RWPE2 (cell line): ENCODE measurements at regions not wholly inside any gene's neighbourhood (a gene's known extent, or its start where the extent isn't known, plus 50 kb on each side); places are given as distances from the start of the nearest gene placed in this dataset.

ENCODE experiments used
- ATAC-seq: fragments of 200-7000 bp; cut with Tn5 transposase; 3 replicates; pipeline ENCODE4 v1.9.1; 2021; ENCODE audit warnings: low read depth
- DNase-seq: peaks from one replicate; pipeline ENCODE4 v3.0.0-alpha.2; 2020; ENCODE audit warnings: low spot score
- H3K27ac ChIP-seq: fragments of 450-650 bp; 2 replicates; pipeline ENCODE4 v1.5.1; 2017; ENCODE audit warnings: mild to moderate bottlenecking; ENCODE audit not compliant: poor library complexity, severe bottlenecking
- H3K27me3 ChIP-seq: fragments of 250-450 bp; sonication (Bioruptor Pico); 2 replicates; pipeline ENCODE4 v1.5.1; 2021; ENCODE audit warnings: mild to moderate bottlenecking, moderate library complexity; ENCODE audit not compliant: insufficient read depth, poor library complexity, severe bottlenecking
- H3K36me3 ChIP-seq: fragments of 250-450 bp; sonication (Bioruptor Pico); 2 replicates; pipeline ENCODE4 v1.5.1; 2020; ENCODE audit warnings: low read depth, mild to moderate bottlenecking, moderate library complexity
- H3K4me1 ChIP-seq: fragments of 250-450 bp; sonication (Bioruptor Pico); 2 replicates; pipeline ENCODE4 v1.5.1; 2021; ENCODE audit warnings: mild to moderate bottlenecking, moderate library complexity; ENCODE audit not compliant: insufficient read depth, poor library complexity, severe bottlenecking
- H3K4me3 ChIP-seq: fragments of 250-450 bp; sonication (Bioruptor Pico); 2 replicates; pipeline ENCODE4 v1.5.1; 2021; ENCODE audit warnings: mild to moderate bottlenecking, moderate library complexity; ENCODE audit not compliant: severe bottlenecking
- H3K9me3 ChIP-seq: fragments of 250-450 bp; sonication (Bioruptor Pico); 2 replicates; pipeline ENCODE4 v1.5.1; 2021; ENCODE audit warnings: mild to moderate bottlenecking, moderate library complexity; ENCODE audit not compliant: severe bottlenecking
- TF ChIP-seq, protein P1 (sequence below): fragments of 450-650 bp; IDR thresholded peaks from one replicate; pipeline ENCODE4 v1.5.1; 2017; ENCODE audit warnings: mild to moderate bottlenecking, moderate library complexity; ENCODE audit not compliant: poor library complexity, severe bottlenecking

GRCh38 chr4:3343358-3343757 lies 50.5 kb downstream of the RGS12 start:
- no peak overlapping the region for H3K27ac ChIP-seq

DNA sequence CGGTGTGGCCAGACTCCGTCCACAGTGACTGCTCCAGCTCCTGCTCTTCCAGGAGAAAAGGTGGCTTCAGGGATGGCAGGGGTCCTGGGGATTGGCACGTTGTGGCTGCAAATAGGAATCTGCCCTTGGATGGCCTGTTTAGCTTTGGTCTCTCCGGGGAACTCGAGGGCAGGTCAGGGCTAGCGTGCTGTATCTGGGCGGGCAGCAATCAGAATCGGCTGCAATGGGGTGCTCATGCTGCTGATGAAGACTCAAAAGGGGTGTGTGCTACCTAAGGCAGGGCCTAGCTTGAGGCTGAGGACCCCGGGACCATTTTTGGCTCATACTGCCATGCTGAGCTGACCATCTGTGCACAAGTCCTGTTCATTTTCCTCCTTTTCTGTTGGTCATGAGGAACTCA lies 51.3 kb downstream of the RGS12 start:
- no peaks in the 10 kb centered on the region for H3K4me1 ChIP-seq
- no peaks in the 10 kb centered on the region for H3K36me3 ChIP-seq
- no peaks in the 10 kb centered on the region for H3K27me3 ChIP-seq
- no peak overlapping the region for H3K27ac ChIP-seq
- H3K4me3 ChIP-seq, result no peak overlapping the region
- TF ChIP-seq, protein P1, sequence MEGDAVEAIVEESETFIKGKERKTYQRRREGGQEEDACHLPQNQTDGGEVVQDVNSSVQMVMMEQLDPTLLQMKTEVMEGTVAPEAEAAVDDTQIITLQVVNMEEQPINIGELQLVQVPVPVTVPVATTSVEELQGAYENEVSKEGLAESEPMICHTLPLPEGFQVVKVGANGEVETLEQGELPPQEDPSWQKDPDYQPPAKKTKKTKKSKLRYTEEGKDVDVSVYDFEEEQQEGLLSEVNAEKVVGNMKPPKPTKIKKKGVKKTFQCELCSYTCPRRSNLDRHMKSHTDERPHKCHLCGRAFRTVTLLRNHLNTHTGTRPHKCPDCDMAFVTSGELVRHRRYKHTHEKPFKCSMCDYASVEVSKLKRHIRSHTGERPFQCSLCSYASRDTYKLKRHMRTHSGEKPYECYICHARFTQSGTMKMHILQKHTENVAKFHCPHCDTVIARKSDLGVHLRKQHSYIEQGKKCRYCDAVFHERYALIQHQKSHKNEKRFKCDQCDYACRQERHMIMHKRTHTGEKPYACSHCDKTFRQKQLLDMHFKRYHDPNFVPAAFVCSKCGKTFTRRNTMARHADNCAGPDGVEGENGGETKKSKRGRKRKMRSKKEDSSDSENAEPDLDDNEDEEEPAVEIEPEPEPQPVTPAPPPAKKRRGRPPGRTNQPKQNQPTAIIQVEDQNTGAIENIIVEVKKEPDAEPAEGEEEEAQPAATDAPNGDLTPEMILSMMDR, result no peak
- no peak for ATAC-seq
- no peak for DNase-seq
- no peaks in the 10 kb centered on the region for H3K9me3 ChIP-seq

More at GRCh38 chr4:3343358-3343757, 50.5 kb downstream of the RGS12 start:
- no peaks in the 10 kb centered on the region for H3K4me1 ChIP-seq
- no peaks in the 10 kb centered on the region for H3K36me3 ChIP-seq
- TF ChIP-seq, protein P1, result no peak
- no peak overlapping the region for H3K4me3 ChIP-seq
- ATAC-seq (no peak), DNase-seq (no peak)
- H3K9me3 ChIP-seq, result no peaks in the 10 kb centered on the region
- no peaks in the 10 kb centered on the region for H3K27me3 ChIP-seq

DNA sequence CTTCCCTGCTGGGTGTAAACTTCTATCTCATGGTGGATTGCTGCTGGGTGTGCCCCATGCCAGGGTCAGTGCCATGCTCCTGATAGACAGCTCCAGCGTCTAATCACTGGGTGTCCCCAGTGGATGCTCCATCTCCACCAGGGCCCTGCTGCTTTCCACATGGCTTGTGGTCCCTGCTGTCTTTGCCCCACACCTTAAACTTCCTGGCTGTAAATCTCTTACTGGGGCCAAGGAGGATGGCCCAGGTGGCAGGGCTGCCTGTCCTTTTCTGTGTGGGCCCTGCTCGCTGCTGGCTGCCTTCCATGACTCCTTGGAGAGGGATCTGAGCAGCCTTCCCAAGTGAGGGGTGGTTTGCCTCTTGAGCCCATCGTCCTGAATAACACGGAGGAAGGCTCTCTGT lies 51.8 kb downstream of the RGS12 start:
- Histone ChIP-seq H3K9me3 (no peaks in the 10 kb centered on the region), H3K27me3 (no peaks in the 10 kb centered on the region), H3K27ac (no peak overlapping the region), H3K4me3 (no peak overlapping the region), H3K4me1 (no peaks in the 10 kb centered on the region), H3K36me3 (no peaks in the 10 kb centered on the region)
- DNase-seq (no peak), ATAC-seq (no peak)
- TF ChIP-seq, protein P1, result no peak

DNA sequence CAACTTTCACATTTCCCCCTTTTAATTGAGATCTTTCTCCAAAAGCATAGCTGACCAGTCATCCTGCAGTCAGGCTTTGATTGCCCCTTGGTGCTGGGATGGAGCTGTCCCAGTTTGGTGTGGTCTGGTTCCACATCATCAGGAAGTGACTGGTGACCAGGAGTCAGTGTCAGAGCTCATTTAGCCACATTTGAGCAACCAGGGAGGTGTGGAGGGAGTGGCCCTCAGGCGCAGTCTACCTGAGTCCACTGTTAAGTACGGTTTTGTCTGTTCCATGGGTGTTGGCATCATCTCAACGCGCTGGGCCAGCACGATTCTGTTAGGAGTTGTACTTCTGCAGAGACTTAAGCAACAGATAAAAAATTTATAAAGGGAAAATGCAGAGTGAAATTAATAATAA lies 52.6 kb downstream of the RGS12 start:
- Histone ChIP-seq H3K36me3 (no peaks in the 10 kb centered on the region), H3K27ac (no peak overlapping the region), H3K4me3 (no peak overlapping the region), H3K27me3 (no peaks in the 10 kb centered on the region), H3K4me1 (no peaks in the 10 kb centered on the region), H3K9me3 (no peaks in the 10 kb centered on the region)
- TF ChIP-seq, protein P1, result no peak
- DNase-seq (no peak), ATAC-seq (no peak)

DNA sequence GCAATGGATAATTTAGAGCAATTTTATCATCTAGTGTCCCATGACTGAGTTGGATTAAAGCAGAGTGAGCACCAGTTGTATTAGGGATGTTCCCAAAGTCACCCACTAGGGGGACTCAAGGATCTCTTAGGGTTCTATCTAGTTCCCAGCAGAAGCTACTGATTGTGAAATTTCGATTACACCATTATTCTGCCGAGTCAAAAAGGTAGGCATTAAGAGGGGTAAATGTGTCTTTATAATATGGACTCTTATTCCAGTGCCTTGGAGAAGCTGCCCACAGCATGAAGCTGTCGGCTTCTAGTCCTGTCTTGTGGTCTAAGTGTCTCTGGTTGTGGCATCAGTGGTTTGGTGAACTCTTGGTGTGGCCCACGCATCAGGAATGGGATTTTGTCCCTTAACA lies 53.3 kb downstream of the RGS12 start:
- peak; percentile 95 for ATAC-seq

More for the DNA sequence above, 53.3 kb downstream of the RGS12 start:
- H3K27ac ChIP-seq, result no peak overlapping the region
- H3K4me1 ChIP-seq, result no peaks in the 10 kb centered on the region
- no peak for DNase-seq
- no peak overlapping the region for H3K4me3 ChIP-seq
- no peaks in the 10 kb centered on the region for H3K36me3 ChIP-seq
- no peaks in the 10 kb centered on the region for H3K27me3 ChIP-seq
- no peaks in the 10 kb centered on the region for H3K9me3 ChIP-seq
- TF ChIP-seq, protein P1, result peak; percentile 91
